ENCODE measurements at regions not wholly inside any gene's neighbourhood (a gene's known extent, or its start where the extent isn't known, plus 50 kb on each side); places are given as distances from the start of the nearest gene placed in this dataset.

DNA sequence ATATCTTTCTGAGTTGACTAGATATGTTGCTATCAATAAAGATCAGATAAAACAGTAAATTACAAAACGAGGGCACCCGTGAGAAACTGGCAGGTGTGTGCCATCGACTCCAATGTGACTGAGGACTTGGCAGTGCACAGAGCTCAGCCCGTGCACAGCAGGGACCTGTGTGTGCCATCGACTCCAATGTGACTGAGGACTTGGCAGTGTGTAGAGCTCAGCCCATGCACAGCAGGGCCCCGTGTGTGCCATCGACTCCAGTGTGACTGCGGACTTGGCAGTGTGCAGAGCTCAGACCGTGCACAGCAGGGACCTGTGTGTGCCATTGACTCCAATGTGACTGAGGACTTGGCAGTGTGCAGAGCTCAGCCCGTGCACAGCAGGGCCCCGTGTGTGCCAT lies 347.2 kb upstream of the B3GAT1 start:
- TF ChIP-seq POLR2AphosphoS5 (IDR thresholded peaks at IDR 0.05; ENCODE audit: low read depth, low read length) (no peak), CTCF (IDR thresholded peaks at IDR 0.05) (no peak), SIN3A (IDR thresholded peaks at IDR 0.05; ENCODE audit: borderline replicate concordance, insufficient read depth, low read depth, low read length) (no peak), TCF7L2 (IDR thresholded peaks at IDR 0.05; ENCODE audit: low read depth, low read length) (no peak)
- TF ChIP-seq, protein P1, sequence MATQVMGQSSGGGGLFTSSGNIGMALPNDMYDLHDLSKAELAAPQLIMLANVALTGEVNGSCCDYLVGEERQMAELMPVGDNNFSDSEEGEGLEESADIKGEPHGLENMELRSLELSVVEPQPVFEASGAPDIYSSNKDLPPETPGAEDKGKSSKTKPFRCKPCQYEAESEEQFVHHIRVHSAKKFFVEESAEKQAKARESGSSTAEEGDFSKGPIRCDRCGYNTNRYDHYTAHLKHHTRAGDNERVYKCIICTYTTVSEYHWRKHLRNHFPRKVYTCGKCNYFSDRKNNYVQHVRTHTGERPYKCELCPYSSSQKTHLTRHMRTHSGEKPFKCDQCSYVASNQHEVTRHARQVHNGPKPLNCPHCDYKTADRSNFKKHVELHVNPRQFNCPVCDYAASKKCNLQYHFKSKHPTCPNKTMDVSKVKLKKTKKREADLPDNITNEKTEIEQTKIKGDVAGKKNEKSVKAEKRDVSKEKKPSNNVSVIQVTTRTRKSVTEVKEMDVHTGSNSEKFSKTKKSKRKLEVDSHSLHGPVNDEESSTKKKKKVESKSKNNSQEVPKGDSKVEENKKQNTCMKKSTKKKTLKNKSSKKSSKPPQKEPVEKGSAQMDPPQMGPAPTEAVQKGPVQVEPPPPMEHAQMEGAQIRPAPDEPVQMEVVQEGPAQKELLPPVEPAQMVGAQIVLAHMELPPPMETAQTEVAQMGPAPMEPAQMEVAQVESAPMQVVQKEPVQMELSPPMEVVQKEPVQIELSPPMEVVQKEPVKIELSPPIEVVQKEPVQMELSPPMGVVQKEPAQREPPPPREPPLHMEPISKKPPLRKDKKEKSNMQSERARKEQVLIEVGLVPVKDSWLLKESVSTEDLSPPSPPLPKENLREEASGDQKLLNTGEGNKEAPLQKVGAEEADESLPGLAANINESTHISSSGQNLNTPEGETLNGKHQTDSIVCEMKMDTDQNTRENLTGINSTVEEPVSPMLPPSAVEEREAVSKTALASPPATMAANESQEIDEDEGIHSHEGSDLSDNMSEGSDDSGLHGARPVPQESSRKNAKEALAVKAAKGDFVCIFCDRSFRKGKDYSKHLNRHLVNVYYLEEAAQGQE (IDR thresholded peaks at IDR 0.05; ENCODE audit: insufficient read depth in 1 of 2, low read depth in 2 of 2, low read length in 1 of 2) = no peak

Data from Panc1 (cell line).